IMR-90 (cell line): ENCODE measurements at regions not wholly inside any gene's neighbourhood (a gene's known extent, or its start where the extent isn't known, plus 50 kb on each side); places are given as distances from the start of the nearest gene placed in this dataset.
A peak's percentile ranks its signal among the peaks of the same experiment; 100 is the strongest.

Source experiments
- ATAC-seq: fragments of 200-7000 bp; cut with Tn5 transposase; 2 replicates; pipeline ENCODE4 v1.9.1; 2020; ENCODE audit warnings: low read depth, mild to moderate bottlenecking, moderate library complexity
- BruUV-seq: library from RNA; stranded (reverse); fragments of 400-500 nt; replicated peaks from 2 replicates; lab custom pipeline; 2021; lab: Mats Ljungman, UMichigan
- CTCF ChIA-PET: fragments of 300-600 bp; formaldehyde crosslinking; extraction: SDS; loops from one replicate; lab custom pipeline; 2021; ENCODE audit warnings: antibody characterized with exemption; lab: Yijun Ruan, JAX
- POLR2A ChIA-PET: fragments of 300-600 bp; sonication (Branson Sonifier 250); formaldehyde crosslinking; loops from one replicate; lab custom pipeline; 2022; ENCODE audit warnings: antibody characterized with exemption; ENCODE audit not compliant: unreplicated experiment; lab: Charles Lee
- DNase-seq: peaks from one replicate; pipeline ENCODE4 v3.0.0; 2013
- H2AFZ ChIP-seq: replicated peaks from 2 replicates; pipeline ENCODE3; 2013; ENCODE audit warnings: low read length, mild to moderate bottlenecking; ENCODE audit not compliant: poor library complexity
- H2AK5ac ChIP-seq: 2 replicates; pipeline ENCODE4 v1.6.1; 2013; ENCODE audit warnings: low read depth, low read length, inconsistent platforms
- H2AK9ac ChIP-seq: replicated peaks from 2 replicates; pipeline ENCODE3; 2013; ENCODE audit warnings: mild to moderate bottlenecking, low read depth, low read length, moderate library complexity; ENCODE audit not compliant: poor library complexity
- H2BK120ac ChIP-seq: 2 replicates; pipeline ENCODE4 v1.6.1; 2013; ENCODE audit warnings: low read depth, low read length, inconsistent platforms
- H2BK15ac ChIP-seq: 3 replicates; pipeline ENCODE4 v1.6.1; 2013; ENCODE audit warnings: low read depth, low read length, inconsistent platforms
- H2BK20ac ChIP-seq: 2 replicates; pipeline ENCODE4 v1.6.1; 2013; ENCODE audit warnings: low read depth, mild to moderate bottlenecking, inconsistent platforms, low read length, moderate library complexity
- H2BK5ac ChIP-seq: 2 replicates; pipeline ENCODE4 v1.6.1; 2013; ENCODE audit warnings: mild to moderate bottlenecking, low read depth, low read length, inconsistent platforms; ENCODE audit not compliant: poor library complexity, severe bottlenecking
- H3K14ac ChIP-seq: replicated peaks from 2 replicates; pipeline ENCODE4 v1.6.1; 2013; ENCODE audit warnings: low read depth, low read length, inconsistent platforms
- H3K18ac ChIP-seq: 2 replicates; pipeline ENCODE4 v1.6.1; 2013; ENCODE audit warnings: low read depth, low read length, control low read depth
- H3K23ac ChIP-seq: 2 replicates; pipeline ENCODE4 v1.6.1; 2013; ENCODE audit warnings: low read depth, low read length, inconsistent platforms
- H3K27ac ChIP-seq: 2 replicates; pipeline ENCODE4 v1.5.1; 2013; ENCODE audit warnings: mild to moderate bottlenecking, control low read depth, low read length; ENCODE audit not compliant: insufficient read depth
- H3K27me3 ChIP-seq: 2 replicates; pipeline ENCODE4 v1.6.1; 2013; ENCODE audit warnings: low read length; ENCODE audit not compliant: control insufficient read depth, insufficient read depth
- H3K36me3 ChIP-seq: 2 replicates; pipeline ENCODE4 v1.6.1; 2013; ENCODE audit warnings: low read length, mixed read lengths; ENCODE audit not compliant: control insufficient read depth, insufficient read depth
- H3K4ac ChIP-seq: 2 replicates; pipeline ENCODE4 v1.6.1; 2013; ENCODE audit warnings: low read depth, low read length, inconsistent platforms
- H3K4me1 ChIP-seq: 2 replicates; pipeline ENCODE4 v1.6.1; 2013; ENCODE audit warnings: low read length, mixed read lengths; ENCODE audit not compliant: control insufficient read depth, insufficient read depth
- H3K4me2 ChIP-seq: 2 replicates; pipeline ENCODE4 v1.6.1; 2013; ENCODE audit warnings: low read depth, mild to moderate bottlenecking, control low read depth, low read length, moderate library complexity
- H3K4me3 ChIP-seq: 2 replicates; pipeline ENCODE4 v1.5.1; 2013; ENCODE audit warnings: low read depth, mild to moderate bottlenecking, control low read depth, low read length, moderate library complexity; ENCODE audit not compliant: insufficient read depth
- H3K56ac ChIP-seq: 2 replicates; pipeline ENCODE4 v1.6.1; 2013; ENCODE audit warnings: low read length, inconsistent platforms; ENCODE audit not compliant: insufficient read depth; ENCODE audit errors: extremely low read depth
- H3K79me1 ChIP-seq, 2 experiments: 2 replicates each; pipeline ENCODE4 v1.6.1; 2013; ENCODE audit warnings: low read length in 2 of 2, inconsistent platforms in 1 of 2, low read depth in 1 of 2
- H3K9ac ChIP-seq: 2 replicates; pipeline ENCODE4 v1.6.1; 2013; ENCODE audit warnings: low read depth, low read length, control low read depth
- H3K9me1 ChIP-seq: 2 replicates; pipeline ENCODE4 v1.6.1; 2013; ENCODE audit warnings: low read length, inconsistent platforms; ENCODE audit not compliant: insufficient read depth
- H3K9me3 ChIP-seq: 2 replicates; pipeline ENCODE4 v1.6.1; 2013; ENCODE audit warnings: low read length; ENCODE audit not compliant: control insufficient read depth, insufficient read depth
- H4K20me1 ChIP-seq: 2 replicates; pipeline ENCODE4 v1.6.1; 2013; ENCODE audit warnings: low read length, inconsistent platforms; ENCODE audit not compliant: insufficient read depth
- H4K5ac ChIP-seq: 2 replicates; pipeline ENCODE4 v1.6.1; 2013; ENCODE audit warnings: mild to moderate bottlenecking, low read depth, low read length, control low read depth
- H4K8ac ChIP-seq, 2 experiments: 2 replicates each; pipeline ENCODE4 v1.6.1; 2013; ENCODE audit warnings: low read depth in 2 of 2, low read length in 2 of 2, control low read depth in 1 of 2, inconsistent platforms in 1 of 2
- H4K91ac ChIP-seq: 2 replicates; pipeline ENCODE4 v1.6.1; 2013; ENCODE audit warnings: low read depth, low read length, inconsistent platforms; ENCODE audit not compliant: insufficient read depth
- BHLHE40 ChIP-seq: fragments of 150-350 bp; IDR thresholded peaks from 2 replicates; pipeline ENCODE4 v1.6.1; 2016; ENCODE audit warnings: mild to moderate bottlenecking, low read depth, low read length
- CHD1 ChIP-seq: IDR thresholded peaks from 2 replicates; pipeline ENCODE4 v1.6.1; 2012; ENCODE audit warnings: low read depth, low read length, improper control_type of control experiment
- FOS ChIP-seq: fragments of 150-350 bp; IDR thresholded peaks from 2 replicates; pipeline ENCODE4 v1.6.1; 2016; ENCODE audit warnings: low read depth, low read length
- MAFK ChIP-seq: IDR thresholded peaks from 2 replicates; pipeline ENCODE4 v1.6.1; 2012; ENCODE audit warnings: low read depth, low read length, improper control_type of control experiment
- MAZ ChIP-seq: IDR thresholded peaks from 2 replicates; pipeline ENCODE4 v1.6.1; 2012; ENCODE audit warnings: low read depth, mild to moderate bottlenecking, low read length, improper control_type of control experiment, moderate library complexity, borderline replicate concordance
- MXI1 ChIP-seq: IDR thresholded peaks from 2 replicates; pipeline ENCODE4 v1.6.1; 2012; ENCODE audit warnings: low read depth, mild to moderate bottlenecking, low read length, moderate library complexity, borderline replicate concordance
- NFE2L2 ChIP-seq: fragments of 150-350 bp; IDR thresholded peaks from 2 replicates; pipeline ENCODE4 v1.6.1; 2016; ENCODE audit warnings: low read depth, mild to moderate bottlenecking, low read length
- POLR2A ChIP-seq: IDR thresholded peaks from 2 replicates; pipeline ENCODE4 v1.6.1; 2012; ENCODE audit warnings: mild to moderate bottlenecking, low read depth, low read length
- RAD21 ChIP-seq: IDR thresholded peaks from 2 replicates; pipeline ENCODE4 v1.6.1; 2012; ENCODE audit warnings: low read length, improper control_type of control experiment
- RCOR1 ChIP-seq: IDR thresholded peaks from 2 replicates; pipeline ENCODE4 v1.6.1; 2012; ENCODE audit warnings: mild to moderate bottlenecking, low read length, improper control_type of control experiment; ENCODE audit not compliant: insufficient replicate concordance
- WGBS, 2 experiments: methylation state at CpG; one replicate each; pipeline versions ENCODE4 v1.1.5 to v1.1.7; 2013; ENCODE audit warnings: missing lambda C conversion rate in 2 of 2; ENCODE audit not compliant: insufficient read length in 1 of 2; ENCODE audit errors: extremely low coverage in 2 of 2; 5-methylcytosine and 5-hydroxymethylcytosine counted together
- dilution Hi-C: fragments of 300-500 bp; cut with HindIII; formaldehyde crosslinking; loops from one replicate; pipeline ENCODE4 v1.14.3; 2018; ENCODE audit warnings: low sequenced_read_pairs; ENCODE audit not compliant: unreplicated experiment
- in situ Hi-C: fragments of 300-500 bp; cut with MboI; formaldehyde crosslinking; loops from 3 replicates; pipeline ENCODE4 v1.14.3; 2019; ENCODE audit warnings: low sequenced_read_pairs, inconsistent platforms, mixed read lengths
- intact Hi-C: fragments of 100-400 bp; cut with micrococcal nuclease; formaldehyde crosslinking; loops from 2 replicates; pipeline ENCODE4 v1.10.0; 2022
- TF ChIP-seq, protein P1 (sequence below): conservative IDR thresholded peaks from 2 replicates; pipeline ENCODE4 v1.5.1; 2012; ENCODE audit warnings: mild to moderate bottlenecking, low read depth, low read length, improper control_type of control experiment

DNA sequence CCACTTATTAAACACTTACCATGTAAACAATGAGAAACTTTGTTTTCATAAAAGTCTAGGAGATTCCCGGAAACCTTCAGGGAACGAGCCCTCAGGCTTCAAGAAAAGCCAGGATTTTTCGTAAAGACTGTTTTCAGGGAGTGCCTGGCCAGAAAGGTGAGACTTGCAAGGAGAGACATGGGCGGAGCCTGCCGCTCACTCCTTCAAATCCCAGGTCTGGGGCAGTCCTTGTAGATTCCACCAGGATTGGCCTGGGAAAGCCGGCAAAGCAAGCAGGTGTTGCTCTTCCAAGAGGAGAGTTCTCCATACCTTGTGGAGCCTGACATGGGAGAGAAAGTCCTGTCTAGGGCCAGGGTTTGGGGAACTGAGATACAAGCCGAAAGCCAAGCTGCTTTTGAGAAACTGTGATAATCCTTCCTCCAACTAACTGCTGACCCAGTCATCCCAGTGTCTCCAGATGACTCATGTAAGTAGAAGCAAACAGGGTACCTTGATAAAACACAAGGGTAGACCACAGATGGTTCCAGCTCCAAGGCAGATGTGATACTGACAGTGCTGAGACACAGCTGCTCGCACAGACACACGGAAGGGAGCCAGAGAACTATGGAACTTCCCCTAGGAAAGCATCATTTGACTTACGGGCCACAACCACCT, 69.4 kb upstream of the NAA20 start:
- H3K9me1 ChIP-seq: peaks cover 39% of the 10 kb centered on the region
- peak overlapping the region in 1 of 2 experiments; percentile 32; a peak in 1 of 4 replicates for H4K8ac ChIP-seq
- H3K4ac ChIP-seq: peak overlapping the region; percentile 70
- H3K79me1 ChIP-seq: peaks cover 27 to 80% of the 10 kb centered on the region in 2 experiments
- peak; percentile 90 for TF ChIP-seq FOS
- peak; percentile 92 for TF ChIP-seq RCOR1
- no peak for TF ChIP-seq CHD1
- no peak for TF ChIP-seq RAD21
- no peak for TF ChIP-seq MAZ
- TF ChIP-seq BHLHE40: no peak
- TF ChIP-seq, protein P1, sequence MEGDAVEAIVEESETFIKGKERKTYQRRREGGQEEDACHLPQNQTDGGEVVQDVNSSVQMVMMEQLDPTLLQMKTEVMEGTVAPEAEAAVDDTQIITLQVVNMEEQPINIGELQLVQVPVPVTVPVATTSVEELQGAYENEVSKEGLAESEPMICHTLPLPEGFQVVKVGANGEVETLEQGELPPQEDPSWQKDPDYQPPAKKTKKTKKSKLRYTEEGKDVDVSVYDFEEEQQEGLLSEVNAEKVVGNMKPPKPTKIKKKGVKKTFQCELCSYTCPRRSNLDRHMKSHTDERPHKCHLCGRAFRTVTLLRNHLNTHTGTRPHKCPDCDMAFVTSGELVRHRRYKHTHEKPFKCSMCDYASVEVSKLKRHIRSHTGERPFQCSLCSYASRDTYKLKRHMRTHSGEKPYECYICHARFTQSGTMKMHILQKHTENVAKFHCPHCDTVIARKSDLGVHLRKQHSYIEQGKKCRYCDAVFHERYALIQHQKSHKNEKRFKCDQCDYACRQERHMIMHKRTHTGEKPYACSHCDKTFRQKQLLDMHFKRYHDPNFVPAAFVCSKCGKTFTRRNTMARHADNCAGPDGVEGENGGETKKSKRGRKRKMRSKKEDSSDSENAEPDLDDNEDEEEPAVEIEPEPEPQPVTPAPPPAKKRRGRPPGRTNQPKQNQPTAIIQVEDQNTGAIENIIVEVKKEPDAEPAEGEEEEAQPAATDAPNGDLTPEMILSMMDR: no peak
- no peak for TF ChIP-seq MXI1
- TF ChIP-seq NFE2L2: peak; percentile 19; the same call in 1 of the 2 replicates
- no peak for TF ChIP-seq POLR2A
- peak; percentile 71 for TF ChIP-seq MAFK
- peaks cover 16% of the 10 kb centered on the region for H3K36me3 ChIP-seq
- peak overlapping the region; percentile 5; the same call in 1 of the 2 replicates for H4K5ac ChIP-seq
- DNase-seq (peak; percentile 97), ATAC-seq (peak; percentile 94)
- H2BK5ac ChIP-seq: peak overlapping the region; percentile 41
- H2BK120ac ChIP-seq: peak overlapping the region; percentile 61; the same call in 1 of the 2 replicates
- peak overlapping the region; percentile 58; the same call in 1 of the 2 replicates for H4K91ac ChIP-seq
- H2AK9ac ChIP-seq: peak overlapping the region; percentile 72
- POLR2A ChIA-PET: interaction anchor here (1.0 kb wide), 1 partner anchor 29 kb away, joined by 4 read pairs; no protein-coding TSS in a partner anchor
- dilution Hi-C loops: no loop called here
- H3K23ac ChIP-seq: 0 out of 2 replicates have a peak overlapping the region, but pooled peaks have one; percentile 20
- no peak overlapping the region for H3K4me3 ChIP-seq
- no peak overlapping the region; the same call in 1 of the 2 replicates for H3K56ac ChIP-seq
- H2AK5ac ChIP-seq: peak overlapping the region; percentile 47
- H3K27ac ChIP-seq: peak overlapping the region; percentile 64; the same call in 1 of the 2 replicates
- H3K4me1 ChIP-seq: peaks cover 11% of the 10 kb centered on the region
- CTCF ChIA-PET: interaction anchor here (0.7 kb wide), 1 partner anchor 25 kb away, joined by 3 read pairs; no protein-coding TSS in a partner anchor
- peak overlapping the region; percentile 42; the same call in 1 of the 3 replicates for H2BK15ac ChIP-seq
- H2AFZ ChIP-seq: peak overlapping the region; percentile 7
- intact Hi-C loops: no loop called here
- no peak overlapping the region for H3K9ac ChIP-seq
- no TSS peak for BruUV-seq
- no peaks in the 10 kb centered on the region for H3K27me3 ChIP-seq
- H3K9me3 ChIP-seq: no peaks in the 10 kb centered on the region
- H3K18ac ChIP-seq: peak overlapping the region; percentile 3
- H3K14ac ChIP-seq: peak overlapping the region; percentile 54; the same call in 1 of the 2 replicates
- H3K4me2 ChIP-seq: peak overlapping the region; percentile 37
- in situ Hi-C loops: no loop called here
- peaks cover 48% of the 10 kb centered on the region; the same call in 1 of the 2 replicates for H4K20me1 ChIP-seq
- peak overlapping the region; percentile 45 for H2BK20ac ChIP-seq
- 90% methylated on average over 3 of the region's 10 CpGs; no CpG with 5 or more reads in 1 of the 2 experiments for WGBS, 2 experiments
